ENCODE measurements at regions not wholly inside any gene's neighbourhood (a gene's known extent, or its start where the extent isn't known, plus 50 kb on each side); places are given as distances from the start of the nearest gene placed in this dataset.

- no peak for TF ChIP-seq POLR2A (IDR thresholded peaks at IDR 0.05; ENCODE audit: low read depth)
- no peak for TF ChIP-seq CTCF (IDR thresholded peaks at IDR 0.05)
Measured at GRCh38 chr9:109619310-109619709, 121.2 kb upstream of the PTPN3 start.
